NB4 (cell line): ENCODE measurements at regions not wholly inside any gene's neighbourhood (a gene's known extent, or its start where the extent isn't known, plus 50 kb on each side); places are given as distances from the start of the nearest gene placed in this dataset.

Source experiments
- DNase-seq: peaks from one replicate; pipeline ENCODE4 v3.0.0; 2010; ENCODE audit warnings: low read depth
- H3K4me3 ChIP-seq: one replicate; pipeline ENCODE4 v1.5.1; 2011; ENCODE audit warnings: mild to moderate bottlenecking, low read depth, low read length, moderate library complexity
- CTCF ChIP-seq: IDR thresholded peaks from one replicate; pipeline ENCODE4 v1.5.1; 2012; ENCODE audit warnings: low read depth, low read length
- MAX ChIP-seq: IDR thresholded peaks from 2 replicates; pipeline ENCODE4 v1.6.1; 2011; ENCODE audit warnings: low read depth, low read length
- MYC ChIP-seq: IDR thresholded peaks from 2 replicates; pipeline ENCODE4 v1.6.1; 2011; ENCODE audit warnings: low read depth, low read length
- POLR2A ChIP-seq: IDR thresholded peaks from 2 replicates; pipeline ENCODE4 v1.6.1; 2011; ENCODE audit warnings: mild to moderate bottlenecking; ENCODE audit not compliant: insufficient read length; ENCODE audit errors: extremely low read depth

GRCh38 chr6:153938876-153939275 is 100.2 kb upstream of the OPRM1 start:
- TF ChIP-seq MYC (no peak), MAX (no peak), POLR2A (no peak), CTCF (no peak)
- no peak overlapping the region for H3K4me3 ChIP-seq
- DNase-seq: no peak

- TF ChIP-seq POLR2A: no peak
- no peak for TF ChIP-seq CTCF
- no peak for TF ChIP-seq MAX
- TF ChIP-seq MYC: no peak
- DNase-seq: no peak
- H3K4me3 ChIP-seq: no peak overlapping the region
Observed at GRCh38 chr6:153931431-153931830, 107.6 kb upstream of the OPRM1 start.

GRCh38 chr6:153927867-153928266 is 111.2 kb upstream of the OPRM1 start:
- no peak for DNase-seq
- TF ChIP-seq MAX (no peak), CTCF (no peak), POLR2A (no peak), MYC (no peak)
- H3K4me3 ChIP-seq: no peak overlapping the region

- DNase-seq: no peak
- TF ChIP-seq MYC (no peak), CTCF (no peak), MAX (no peak)
- H3K4me3 ChIP-seq: no peak overlapping the region
Observed at GRCh38 chr6:153898360-153899059, 140.5 kb upstream of the OPRM1 start.

GRCh38 chr6:153882411-153882810 is 156.6 kb upstream of the OPRM1 start:
- no peak for DNase-seq
- no peak overlapping the region for H3K4me3 ChIP-seq
- TF ChIP-seq MYC (no peak), MAX (no peak), POLR2A (no peak), CTCF (no peak)
